ENCODE measurements at regions not wholly inside any gene's neighbourhood (a gene's known extent, or its start where the extent isn't known, plus 50 kb on each side); places are given as distances from the start of the nearest gene placed in this dataset.

DNA sequence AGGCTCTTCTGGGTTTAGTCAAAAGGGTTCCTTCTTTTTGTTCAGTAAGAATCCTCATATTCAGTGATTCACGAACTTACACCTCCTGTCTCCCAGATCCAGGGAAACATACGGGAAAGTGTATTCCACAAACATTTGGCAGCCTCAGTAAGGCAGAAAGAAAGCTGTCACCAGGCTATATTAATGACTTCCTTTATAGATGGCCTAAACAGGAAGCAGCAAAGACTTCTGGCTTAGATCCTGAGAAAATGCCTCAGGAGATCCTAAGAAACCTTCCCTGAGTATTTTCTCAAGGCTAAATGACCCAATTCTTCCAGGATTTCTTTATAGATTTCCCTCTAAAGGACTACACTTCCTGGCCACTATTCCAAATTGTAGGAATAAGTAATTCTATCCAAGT is 1995.5 kb upstream of the CELF4 start:
- no peak for DNase-seq (ENCODE audit: low read depth, low spot score)
- H3K4me1 ChIP-seq (ENCODE audit: insufficient read depth, insufficient read length): no peaks in the 10 kb centered on the region
- H3K9ac ChIP-seq (ENCODE audit: insufficient read length, low read depth): no peak overlapping the region
- H3K36me3 ChIP-seq (ENCODE audit: insufficient read depth, insufficient read length, low read length): no peaks in the 10 kb centered on the region
- H3K9me3 ChIP-seq (ENCODE audit: insufficient read depth, low read length): no peaks in the 10 kb centered on the region
- TF ChIP-seq ZNF274 (IDR thresholded peaks at IDR 0.05; ENCODE audit: low read depth, low read length) (no peak), YY1 (IDR thresholded peaks at IDR 0.05; ENCODE audit: insufficient read depth, insufficient read length) (no peak), SUZ12 (IDR thresholded peaks at IDR 0.05; ENCODE audit: extremely low read depth, insufficient read depth, insufficient read length) (no peak)
- H3K27me3 ChIP-seq (ENCODE audit: insufficient read depth, insufficient read length): no peaks in the 10 kb centered on the region
- no peak overlapping the region for H3K4me3 ChIP-seq (ENCODE audit: insufficient read length, low read depth)

DNA sequence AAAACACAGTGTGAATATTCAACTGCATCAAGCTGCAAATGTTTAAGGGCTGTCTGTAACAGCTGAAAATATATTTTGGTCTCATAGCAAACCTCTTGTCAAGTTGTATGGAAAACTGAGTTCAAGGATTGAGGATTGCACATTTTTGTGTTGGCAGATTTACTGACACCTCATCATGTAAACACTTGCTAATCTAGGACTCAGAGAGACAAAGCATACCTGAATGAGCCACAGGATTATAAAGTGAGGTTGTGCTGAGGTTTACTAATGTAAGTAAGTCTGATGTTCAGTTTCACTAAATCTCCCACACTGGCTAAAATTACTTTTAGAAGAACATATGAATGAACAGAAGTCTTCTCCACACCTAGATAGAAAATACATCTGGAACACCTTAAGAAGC is 1993.1 kb upstream of the CELF4 start:
- Histone ChIP-seq H3K9me3 (ENCODE audit: insufficient read depth, low read length) (no peaks in the 10 kb centered on the region), H3K27me3 (ENCODE audit: insufficient read depth, insufficient read length) (no peaks in the 10 kb centered on the region), H3K4me3 (ENCODE audit: insufficient read length, low read depth) (no peak overlapping the region), H3K36me3 (ENCODE audit: insufficient read depth, insufficient read length, low read length) (no peaks in the 10 kb centered on the region), H3K9ac (ENCODE audit: insufficient read length, low read depth) (no peak overlapping the region), H3K4me1 (ENCODE audit: insufficient read depth, insufficient read length) (no peaks in the 10 kb centered on the region)
- no peak for DNase-seq (ENCODE audit: low read depth, low spot score)
- no peak for TF ChIP-seq ZNF274 (IDR thresholded peaks at IDR 0.05; ENCODE audit: low read depth, low read length)
- no peak for TF ChIP-seq SUZ12 (IDR thresholded peaks at IDR 0.05; ENCODE audit: extremely low read depth, insufficient read depth, insufficient read length)
- no peak for TF ChIP-seq YY1 (IDR thresholded peaks at IDR 0.05; ENCODE audit: insufficient read depth, insufficient read length)

DNA sequence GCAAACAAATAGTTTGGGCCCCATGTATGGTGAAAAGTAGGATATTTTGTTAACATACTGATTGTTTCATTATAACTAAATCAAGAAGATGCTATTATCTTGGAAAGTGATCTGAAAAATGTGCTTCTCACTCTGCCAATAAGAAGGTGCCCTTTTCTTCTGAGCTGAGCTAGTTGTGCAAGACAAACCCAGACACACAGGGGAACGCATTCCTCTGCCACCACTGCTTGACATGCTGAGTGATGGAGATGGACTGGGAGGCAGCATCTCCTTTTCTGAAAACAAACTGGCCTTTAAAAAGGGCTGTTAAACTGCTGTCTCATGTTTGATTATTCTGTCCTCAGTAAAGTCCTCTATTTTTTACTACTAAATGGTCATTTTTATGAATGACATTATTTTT is 1989.9 kb upstream of the CELF4 start:
- no peak for DNase-seq (ENCODE audit: low read depth, low spot score)
- Histone ChIP-seq H3K36me3 (ENCODE audit: insufficient read depth, insufficient read length, low read length) (no peaks in the 10 kb centered on the region), H3K4me1 (ENCODE audit: insufficient read depth, insufficient read length) (no peaks in the 10 kb centered on the region), H3K27me3 (ENCODE audit: insufficient read depth, insufficient read length) (no peaks in the 10 kb centered on the region), H3K9ac (ENCODE audit: insufficient read length, low read depth) (no peak overlapping the region), H3K9me3 (ENCODE audit: insufficient read depth, low read length) (no peaks in the 10 kb centered on the region), H3K4me3 (ENCODE audit: insufficient read length, low read depth) (no peak overlapping the region)
- TF ChIP-seq ZNF274 (IDR thresholded peaks at IDR 0.05; ENCODE audit: low read depth, low read length) (no peak), YY1 (IDR thresholded peaks at IDR 0.05; ENCODE audit: insufficient read depth, insufficient read length) (no peak), SUZ12 (IDR thresholded peaks at IDR 0.05; ENCODE audit: extremely low read depth, insufficient read depth, insufficient read length) (no peak)

DNA sequence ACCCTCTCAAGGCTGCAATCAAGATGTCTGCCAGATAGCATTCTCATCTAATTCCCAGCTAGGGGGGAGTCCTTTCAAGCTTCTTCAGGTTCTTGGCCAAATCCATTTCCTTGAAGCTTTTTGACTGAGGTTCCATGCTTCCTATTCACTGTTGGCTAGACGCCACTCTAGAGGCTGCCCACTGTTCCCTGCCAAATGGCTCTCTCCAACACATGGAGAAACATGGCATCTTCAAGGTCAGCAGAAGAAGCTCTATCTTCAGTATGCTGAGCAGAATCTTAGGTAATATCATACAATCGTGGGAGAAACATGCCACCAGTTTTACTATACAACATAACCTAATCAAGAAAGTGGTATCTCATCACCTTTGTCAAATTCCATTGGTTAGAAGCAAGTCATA is 1985.1 kb upstream of the CELF4 start:
- Histone ChIP-seq H3K36me3 (ENCODE audit: insufficient read depth, insufficient read length, low read length) (no peaks in the 10 kb centered on the region), H3K27me3 (ENCODE audit: insufficient read depth, insufficient read length) (no peaks in the 10 kb centered on the region), H3K9me3 (ENCODE audit: insufficient read depth, low read length) (no peaks in the 10 kb centered on the region), H3K4me3 (ENCODE audit: insufficient read length, low read depth) (no peak overlapping the region), H3K4me1 (ENCODE audit: insufficient read depth, insufficient read length) (no peaks in the 10 kb centered on the region), H3K9ac (ENCODE audit: insufficient read length, low read depth) (no peak overlapping the region)
- no peak for DNase-seq (ENCODE audit: low read depth, low spot score)
- TF ChIP-seq ZNF274 (IDR thresholded peaks at IDR 0.05; ENCODE audit: low read depth, low read length) (no peak), YY1 (IDR thresholded peaks at IDR 0.05; ENCODE audit: insufficient read depth, insufficient read length) (no peak), SUZ12 (IDR thresholded peaks at IDR 0.05; ENCODE audit: extremely low read depth, insufficient read depth, insufficient read length) (no peak)

DNA sequence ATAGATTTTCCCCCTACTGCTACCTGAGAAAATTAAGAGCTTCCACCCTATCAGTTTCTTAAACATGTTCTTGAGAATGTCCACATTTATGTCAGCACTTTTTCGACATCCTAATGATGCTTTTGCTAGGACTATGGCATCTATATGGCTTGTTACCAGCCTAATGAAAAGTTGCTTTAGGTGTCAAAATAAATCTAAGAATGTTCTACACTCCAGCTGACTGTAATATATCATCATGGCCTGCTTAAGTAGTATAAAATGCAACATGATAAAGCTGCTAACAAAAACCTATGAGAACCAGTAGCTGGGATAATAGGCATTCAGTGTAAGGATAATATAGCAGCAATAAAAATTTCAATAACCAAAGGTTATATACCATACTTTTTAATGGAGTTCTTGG is 1983.5 kb upstream of the CELF4 start:
- TF ChIP-seq YY1 (IDR thresholded peaks at IDR 0.05; ENCODE audit: insufficient read depth, insufficient read length): no peak
- no peak for TF ChIP-seq ZNF274 (IDR thresholded peaks at IDR 0.05; ENCODE audit: low read depth, low read length)
- no peak for TF ChIP-seq SUZ12 (IDR thresholded peaks at IDR 0.05; ENCODE audit: extremely low read depth, insufficient read depth, insufficient read length)
- no peak overlapping the region for H3K9ac ChIP-seq (ENCODE audit: insufficient read length, low read depth)
- no peak for DNase-seq (ENCODE audit: low read depth, low spot score)
- H3K36me3 ChIP-seq (ENCODE audit: insufficient read depth, insufficient read length, low read length): no peaks in the 10 kb centered on the region
- H3K4me3 ChIP-seq (ENCODE audit: insufficient read length, low read depth): no peak overlapping the region
- H3K4me1 ChIP-seq (ENCODE audit: insufficient read depth, insufficient read length): no peaks in the 10 kb centered on the region
- no peaks in the 10 kb centered on the region for H3K9me3 ChIP-seq (ENCODE audit: insufficient read depth, low read length)
- H3K27me3 ChIP-seq (ENCODE audit: insufficient read depth, insufficient read length): no peaks in the 10 kb centered on the region

DNA sequence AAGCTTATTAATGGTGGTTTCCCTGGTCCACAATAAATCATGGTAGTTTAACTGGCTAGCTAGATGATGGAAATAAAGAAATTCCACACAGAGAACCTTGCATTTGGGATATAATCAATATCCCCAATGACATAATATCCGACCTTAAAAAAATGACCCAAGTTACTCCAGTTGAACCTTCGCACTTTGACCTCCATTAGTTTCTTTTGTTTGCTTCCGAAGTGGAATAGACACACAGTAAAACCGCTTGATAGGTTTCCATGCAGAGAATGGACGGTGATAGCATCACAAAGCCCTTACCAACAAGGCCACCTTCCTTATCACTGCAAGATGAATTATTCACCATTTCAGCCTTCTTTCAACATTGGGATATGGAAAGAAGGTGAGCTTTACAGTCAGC is 1966.1 kb upstream of the CELF4 start:
- H3K9me3 ChIP-seq (ENCODE audit: insufficient read depth, low read length): no peaks in the 10 kb centered on the region
- TF ChIP-seq ZNF274 (IDR thresholded peaks at IDR 0.05; ENCODE audit: low read depth, low read length): no peak
- TF ChIP-seq SUZ12 (IDR thresholded peaks at IDR 0.05; ENCODE audit: extremely low read depth, insufficient read depth, insufficient read length): no peak
- no peak for TF ChIP-seq YY1 (IDR thresholded peaks at IDR 0.05; ENCODE audit: insufficient read depth, insufficient read length)
- DNase-seq (ENCODE audit: low read depth, low spot score): no peak
- no peaks in the 10 kb centered on the region for H3K36me3 ChIP-seq (ENCODE audit: insufficient read depth, insufficient read length, low read length)
- H3K4me3 ChIP-seq (ENCODE audit: insufficient read length, low read depth): no peak overlapping the region
- H3K4me1 ChIP-seq (ENCODE audit: insufficient read depth, insufficient read length): no peaks in the 10 kb centered on the region
- no peak overlapping the region for H3K9ac ChIP-seq (ENCODE audit: insufficient read length, low read depth)
- H3K27me3 ChIP-seq (ENCODE audit: insufficient read depth, insufficient read length): no peaks in the 10 kb centered on the region

DNA sequence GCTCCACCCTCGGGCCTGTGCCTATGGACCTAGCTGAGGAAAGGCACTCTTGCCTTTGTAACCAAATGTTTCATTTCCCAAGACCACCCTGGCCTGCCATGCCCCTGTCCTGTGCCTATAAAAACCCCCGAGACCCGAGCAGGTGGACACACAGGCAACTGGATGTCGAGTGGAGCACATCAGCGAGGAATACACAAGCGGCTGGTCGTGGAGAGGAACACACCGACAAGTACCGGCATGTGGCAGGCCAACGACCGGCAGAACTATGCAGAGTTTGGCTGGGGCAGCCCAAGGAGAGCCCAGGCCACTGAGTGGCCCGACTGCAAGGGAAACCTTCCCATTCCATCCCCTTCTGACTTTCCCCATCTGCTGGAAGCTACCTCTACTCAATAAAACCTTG is 1963.8 kb upstream of the CELF4 start:
- Histone ChIP-seq H3K36me3 (ENCODE audit: insufficient read depth, insufficient read length, low read length) (no peaks in the 10 kb centered on the region), H3K27me3 (ENCODE audit: insufficient read depth, insufficient read length) (no peaks in the 10 kb centered on the region), H3K4me3 (ENCODE audit: insufficient read length, low read depth) (no peak overlapping the region), H3K9ac (ENCODE audit: insufficient read length, low read depth) (no peak overlapping the region), H3K9me3 (ENCODE audit: insufficient read depth, low read length) (no peaks in the 10 kb centered on the region), H3K4me1 (ENCODE audit: insufficient read depth, insufficient read length) (no peaks in the 10 kb centered on the region)
- no peak for TF ChIP-seq YY1 (IDR thresholded peaks at IDR 0.05; ENCODE audit: insufficient read depth, insufficient read length)
- TF ChIP-seq ZNF274 (IDR thresholded peaks at IDR 0.05; ENCODE audit: low read depth, low read length): no peak
- no peak for TF ChIP-seq SUZ12 (IDR thresholded peaks at IDR 0.05; ENCODE audit: extremely low read depth, insufficient read depth, insufficient read length)
- no peak for DNase-seq (ENCODE audit: low read depth, low spot score)

DNA sequence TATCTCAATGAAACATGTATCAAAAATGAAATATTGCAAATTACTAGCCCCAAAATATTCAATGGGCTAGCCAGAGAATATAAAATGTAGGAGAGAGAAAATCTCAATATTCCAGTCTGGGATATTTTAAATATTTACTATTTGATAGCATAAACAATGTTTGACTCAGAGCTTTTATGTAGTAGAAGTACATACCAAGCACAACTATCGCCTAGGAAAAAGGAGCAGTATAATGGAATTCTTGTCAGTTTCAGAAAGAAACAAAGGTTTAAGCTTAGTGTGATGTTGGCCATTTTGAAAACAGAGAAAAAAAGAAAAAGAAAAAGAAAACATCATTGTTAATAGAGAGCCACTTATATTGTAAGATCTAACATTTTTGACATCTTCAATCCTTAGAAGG is 1961.9 kb upstream of the CELF4 start:
- Histone ChIP-seq H3K9ac (ENCODE audit: insufficient read length, low read depth) (no peak overlapping the region), H3K9me3 (ENCODE audit: insufficient read depth, low read length) (no peaks in the 10 kb centered on the region)

More for the DNA sequence above, 1961.9 kb upstream of the CELF4 start:
- DNase-seq (ENCODE audit: low read depth, low spot score): no peak
- Histone ChIP-seq H3K4me3 (ENCODE audit: insufficient read length, low read depth) (no peak overlapping the region), H3K27me3 (ENCODE audit: insufficient read depth, insufficient read length) (no peaks in the 10 kb centered on the region), H3K36me3 (ENCODE audit: insufficient read depth, insufficient read length, low read length) (no peaks in the 10 kb centered on the region), H3K4me1 (ENCODE audit: insufficient read depth, insufficient read length) (no peaks in the 10 kb centered on the region)
- TF ChIP-seq YY1 (IDR thresholded peaks at IDR 0.05; ENCODE audit: insufficient read depth, insufficient read length) (no peak), SUZ12 (IDR thresholded peaks at IDR 0.05; ENCODE audit: extremely low read depth, insufficient read depth, insufficient read length) (no peak), ZNF274 (IDR thresholded peaks at IDR 0.05; ENCODE audit: low read depth, low read length) (no peak)

Data from NT2/D1 (cell line).